ENCODE measurements at regions not wholly inside any gene's neighbourhood (a gene's known extent, or its start where the extent isn't known, plus 50 kb on each side); places are given as distances from the start of the nearest gene placed in this dataset.

DNA sequence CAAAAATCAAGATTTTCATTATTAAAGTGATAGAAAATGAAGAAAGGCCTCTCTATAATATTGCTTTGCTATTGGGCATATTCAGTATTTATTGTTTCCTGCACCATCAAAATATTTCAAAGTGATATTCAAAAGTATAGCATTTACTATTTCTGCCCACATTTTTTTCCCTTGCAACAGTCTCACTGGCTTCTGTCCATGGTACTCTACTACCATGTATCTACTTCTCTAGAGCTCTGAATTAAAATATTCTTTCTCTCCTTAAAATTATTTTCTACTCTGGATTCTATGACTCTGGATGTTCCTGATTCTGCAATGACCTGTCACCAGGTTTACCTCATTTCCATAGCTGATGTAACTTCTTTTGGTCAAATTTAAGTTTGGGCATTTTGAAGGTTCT, 1508.3 kb upstream of the PRR20A start:
- DNase-seq: no peak
- Mint-ChIP-seq H3K36me3 (peaks cover 24% of the 10 kb centered on the region), H3K4me3 (no peak overlapping the region), H3K9me3 (peaks cover 16 to 33% of the 10 kb centered on the region in 2 donors), H3K27ac (no peak overlapping the region), H3K4me1 (no peaks in the 10 kb centered on the region), H3K27me3 (ENCODE audit: low read depth in 2 of 2) (no peaks in the 10 kb centered on the region)
- TF ChIP-seq, protein P1, sequence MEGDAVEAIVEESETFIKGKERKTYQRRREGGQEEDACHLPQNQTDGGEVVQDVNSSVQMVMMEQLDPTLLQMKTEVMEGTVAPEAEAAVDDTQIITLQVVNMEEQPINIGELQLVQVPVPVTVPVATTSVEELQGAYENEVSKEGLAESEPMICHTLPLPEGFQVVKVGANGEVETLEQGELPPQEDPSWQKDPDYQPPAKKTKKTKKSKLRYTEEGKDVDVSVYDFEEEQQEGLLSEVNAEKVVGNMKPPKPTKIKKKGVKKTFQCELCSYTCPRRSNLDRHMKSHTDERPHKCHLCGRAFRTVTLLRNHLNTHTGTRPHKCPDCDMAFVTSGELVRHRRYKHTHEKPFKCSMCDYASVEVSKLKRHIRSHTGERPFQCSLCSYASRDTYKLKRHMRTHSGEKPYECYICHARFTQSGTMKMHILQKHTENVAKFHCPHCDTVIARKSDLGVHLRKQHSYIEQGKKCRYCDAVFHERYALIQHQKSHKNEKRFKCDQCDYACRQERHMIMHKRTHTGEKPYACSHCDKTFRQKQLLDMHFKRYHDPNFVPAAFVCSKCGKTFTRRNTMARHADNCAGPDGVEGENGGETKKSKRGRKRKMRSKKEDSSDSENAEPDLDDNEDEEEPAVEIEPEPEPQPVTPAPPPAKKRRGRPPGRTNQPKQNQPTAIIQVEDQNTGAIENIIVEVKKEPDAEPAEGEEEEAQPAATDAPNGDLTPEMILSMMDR (IDR thresholded peaks at IDR 0.05): no peak
- no peaks in the 10 kb centered on the region for H3K4me1 ChIP-seq (ENCODE audit: control insufficient read depth, insufficient read depth, low read length)
- intact Hi-C loops (cut with micrococcal nuclease): no loop called here
- H3K9me3 ChIP-seq (ENCODE audit: control insufficient read depth, insufficient read depth, low read length): peaks cover 6% of the 10 kb centered on the region
- no peak for ATAC-seq
- no peak overlapping the region for H3K27ac ChIP-seq (ENCODE audit: low read length)
- H3K4me3 ChIP-seq (ENCODE audit: low read length): no peak overlapping the region
- no peaks in the 10 kb centered on the region for H3K36me3 ChIP-seq (ENCODE audit: control insufficient read depth, insufficient read depth, low read length)
- H3K27me3 ChIP-seq (ENCODE audit: control insufficient read depth, insufficient read depth, low read length): no peaks in the 10 kb centered on the region

DNA sequence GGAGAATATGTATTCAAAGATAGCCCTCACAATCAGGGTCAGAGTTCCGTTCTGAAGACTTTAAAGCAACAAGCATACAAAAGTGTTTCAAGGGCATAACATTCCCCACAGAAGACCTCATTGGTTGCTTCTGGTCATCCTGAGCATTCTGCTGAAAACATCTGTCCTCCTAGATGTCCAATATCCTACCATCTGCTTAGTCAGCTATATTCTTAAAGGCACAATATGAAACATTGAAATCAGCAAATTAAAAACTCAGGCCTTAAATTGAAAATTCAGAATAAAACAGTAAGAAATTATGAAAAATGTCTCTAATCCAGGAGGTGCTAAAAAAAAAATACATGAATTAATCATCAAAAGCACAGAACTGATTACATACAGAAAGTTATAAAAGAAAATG, 1491.2 kb upstream of the PRR20A start:
- Histone ChIP-seq H3K36me3 (ENCODE audit: control insufficient read depth, insufficient read depth, low read length) (no peaks in the 10 kb centered on the region), H3K4me3 (ENCODE audit: low read length) (no peak overlapping the region), H3K9me3 (ENCODE audit: control insufficient read depth, insufficient read depth, low read length) (no peaks in the 10 kb centered on the region), H3K27me3 (ENCODE audit: control insufficient read depth, insufficient read depth, low read length) (no peaks in the 10 kb centered on the region), H3K4me1 (ENCODE audit: control insufficient read depth, insufficient read depth, low read length) (no peaks in the 10 kb centered on the region), H3K27ac (ENCODE audit: low read length) (no peak overlapping the region)
- peaks cover 6% of the 10 kb centered on the region for H3K36me3 Mint-ChIP-seq
- ATAC-seq (no peak), DNase-seq (no peak)
- intact Hi-C loops (cut with micrococcal nuclease): no loop called here
- no peak overlapping the region for H3K27ac Mint-ChIP-seq
- H3K9me3 Mint-ChIP-seq: peaks cover 9 to 20% of the 10 kb centered on the region in 2 donors
- H3K4me1 Mint-ChIP-seq: no peaks in the 10 kb centered on the region
- TF ChIP-seq, protein P1 (IDR thresholded peaks at IDR 0.05): no peak
- no peak overlapping the region for H3K4me3 Mint-ChIP-seq
- H3K27me3 Mint-ChIP-seq (ENCODE audit: low read depth in 2 of 2): no peaks in the 10 kb centered on the region
- WGBS (ENCODE audit: insufficient coverage): 87% methylated on average over 1 of the region's 1 CpG

DNA sequence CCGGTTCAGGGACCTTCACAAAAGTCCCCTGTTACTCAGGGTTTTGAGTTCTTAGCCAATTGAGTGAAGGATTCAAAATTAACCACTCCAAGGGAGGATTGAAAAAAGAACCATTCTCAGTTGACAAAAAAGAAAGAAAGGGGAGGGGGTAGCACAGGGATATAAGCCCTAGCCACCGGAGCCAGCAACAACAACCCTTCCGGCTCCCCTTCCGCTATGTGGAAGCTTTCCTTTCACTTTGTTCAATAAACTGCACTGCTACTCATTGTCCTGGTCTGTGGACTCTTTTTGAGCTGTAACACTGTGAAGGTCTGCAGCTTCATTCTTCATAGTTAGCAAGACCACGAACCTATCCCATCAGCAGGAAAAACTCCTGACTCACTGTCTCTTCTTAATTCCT, 1488.1 kb upstream of the PRR20A start:
- Histone ChIP-seq H3K27ac (ENCODE audit: low read length) (no peak overlapping the region), H3K9me3 (ENCODE audit: control insufficient read depth, insufficient read depth, low read length) (no peaks in the 10 kb centered on the region), H3K36me3 (ENCODE audit: control insufficient read depth, insufficient read depth, low read length) (no peaks in the 10 kb centered on the region), H3K4me1 (ENCODE audit: control insufficient read depth, insufficient read depth, low read length) (no peaks in the 10 kb centered on the region), H3K4me3 (ENCODE audit: low read length) (no peak overlapping the region), H3K27me3 (ENCODE audit: control insufficient read depth, insufficient read depth, low read length) (no peaks in the 10 kb centered on the region)
- TF ChIP-seq, protein P1 (IDR thresholded peaks at IDR 0.05): no peak
- Mint-ChIP-seq H3K36me3 (peaks cover 25% of the 10 kb centered on the region), H3K9me3 (peaks cover 19 to 40% of the 10 kb centered on the region in 2 donors), H3K27me3 (ENCODE audit: low read depth in 2 of 2) (no peaks in the 10 kb centered on the region), H3K4me3 (no peak overlapping the region), H3K4me1 (no peaks in the 10 kb centered on the region), H3K27ac (no peak overlapping the region)
- DNase-seq: no peak
- WGBS (ENCODE audit: insufficient coverage): 86% methylated on average over 5 of the region's 5 CpGs
- ATAC-seq: no peak
- intact Hi-C loops (cut with micrococcal nuclease): no loop called here

DNA sequence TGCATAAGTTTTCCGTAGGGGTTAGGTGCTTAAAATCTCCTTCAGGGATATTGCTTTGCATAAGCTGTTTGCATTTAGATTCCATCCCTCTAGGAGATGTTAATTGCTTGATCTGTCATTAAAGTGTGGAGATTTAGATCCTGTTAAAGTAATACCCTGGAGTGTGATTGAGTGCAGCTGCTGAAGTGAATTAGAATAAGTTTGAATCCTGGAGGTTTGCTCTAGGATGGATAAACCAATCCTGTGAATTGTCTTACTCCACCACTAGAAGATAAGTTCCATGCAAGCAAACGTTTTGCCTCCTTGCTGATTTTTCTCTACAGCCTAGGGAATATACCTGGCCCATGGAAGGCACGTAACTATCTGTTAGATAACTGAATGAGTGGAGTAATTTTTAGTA, 1487.2 kb upstream of the PRR20A start:
- DNase-seq: no peak
- Histone ChIP-seq H3K27me3 (ENCODE audit: control insufficient read depth, insufficient read depth, low read length) (no peaks in the 10 kb centered on the region), H3K36me3 (ENCODE audit: control insufficient read depth, insufficient read depth, low read length) (no peaks in the 10 kb centered on the region), H3K4me3 (ENCODE audit: low read length) (no peak overlapping the region), H3K4me1 (ENCODE audit: control insufficient read depth, insufficient read depth, low read length) (no peaks in the 10 kb centered on the region), H3K9me3 (ENCODE audit: control insufficient read depth, insufficient read depth, low read length) (no peaks in the 10 kb centered on the region), H3K27ac (ENCODE audit: low read length) (no peak overlapping the region)
- intact Hi-C loops (cut with micrococcal nuclease): no loop called here
- ATAC-seq: no peak
- no peak overlapping the region for H3K27ac Mint-ChIP-seq
- no peak overlapping the region for H3K4me3 Mint-ChIP-seq
- peaks cover 25% of the 10 kb centered on the region for H3K36me3 Mint-ChIP-seq
- H3K9me3 Mint-ChIP-seq: peaks cover 17 to 41% of the 10 kb centered on the region in 2 donors
- TF ChIP-seq, protein P1 (IDR thresholded peaks at IDR 0.05): no peak
- no peaks in the 10 kb centered on the region for H3K4me1 Mint-ChIP-seq
- no peaks in the 10 kb centered on the region for H3K27me3 Mint-ChIP-seq (ENCODE audit: low read depth in 2 of 2)
- 50% methylated on average over 1 of the region's 3 CpGs for WGBS (ENCODE audit: insufficient coverage)
